ENCODE measurements at regions not wholly inside any gene's neighbourhood (a gene's known extent, or its start where the extent isn't known, plus 50 kb on each side); places are given as distances from the start of the nearest gene placed in this dataset.

DNA sequence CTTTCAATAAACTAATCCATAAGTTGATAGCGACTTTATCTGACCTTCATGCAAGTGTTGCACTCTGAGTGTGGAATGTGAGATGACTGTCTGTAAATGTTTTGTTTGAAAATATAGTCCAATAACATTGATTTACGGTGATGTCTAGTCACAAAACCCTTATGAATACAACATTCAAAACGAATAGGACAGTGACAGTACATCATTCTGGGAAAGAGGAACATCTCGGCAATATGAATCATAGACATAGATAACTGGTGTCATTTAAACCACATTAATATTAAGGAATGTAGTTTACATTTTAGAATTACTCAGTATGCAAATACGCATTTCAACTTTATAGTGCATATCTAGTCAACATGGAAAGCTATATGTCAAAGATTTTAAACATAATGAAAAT, 1311.6 kb upstream of the ADGRL4 start:
- Histone ChIP-seq H3K9me3 (ENCODE audit: low read length) (no peaks in the 10 kb centered on the region), H3K4me2 (ENCODE audit: low read length) (no peak overlapping the region), H3K4me1 (ENCODE audit: insufficient read depth, low read length, poor library complexity, severe bottlenecking) (no peaks in the 10 kb centered on the region), H3K79me2 (ENCODE audit: insufficient read depth, low read depth, low read length) (no peaks in the 10 kb centered on the region), H3K4me3 (ENCODE audit: low read depth, low read length, poor library complexity, severe bottlenecking) (no peak overlapping the region), H2AFZ (ENCODE audit: low read length) (no peak overlapping the region), H4K20me1 (ENCODE audit: insufficient read depth, low read length) (no peaks in the 10 kb centered on the region), H3K36me3 (ENCODE audit: insufficient read depth, low read length) (no peaks in the 10 kb centered on the region), H3K27ac (ENCODE audit: low read depth, low read length, poor library complexity, severe bottlenecking) (no peak overlapping the region), H3K9me2 (ENCODE audit: insufficient read depth, low read length) (no peaks in the 10 kb centered on the region)
- no peak for TF ChIP-seq EZH2phosphoT487 (IDR thresholded peaks at IDR 0.05; ENCODE audit: borderline replicate concordance, low read depth, low read length)
- TF ChIP-seq, protein P1, sequence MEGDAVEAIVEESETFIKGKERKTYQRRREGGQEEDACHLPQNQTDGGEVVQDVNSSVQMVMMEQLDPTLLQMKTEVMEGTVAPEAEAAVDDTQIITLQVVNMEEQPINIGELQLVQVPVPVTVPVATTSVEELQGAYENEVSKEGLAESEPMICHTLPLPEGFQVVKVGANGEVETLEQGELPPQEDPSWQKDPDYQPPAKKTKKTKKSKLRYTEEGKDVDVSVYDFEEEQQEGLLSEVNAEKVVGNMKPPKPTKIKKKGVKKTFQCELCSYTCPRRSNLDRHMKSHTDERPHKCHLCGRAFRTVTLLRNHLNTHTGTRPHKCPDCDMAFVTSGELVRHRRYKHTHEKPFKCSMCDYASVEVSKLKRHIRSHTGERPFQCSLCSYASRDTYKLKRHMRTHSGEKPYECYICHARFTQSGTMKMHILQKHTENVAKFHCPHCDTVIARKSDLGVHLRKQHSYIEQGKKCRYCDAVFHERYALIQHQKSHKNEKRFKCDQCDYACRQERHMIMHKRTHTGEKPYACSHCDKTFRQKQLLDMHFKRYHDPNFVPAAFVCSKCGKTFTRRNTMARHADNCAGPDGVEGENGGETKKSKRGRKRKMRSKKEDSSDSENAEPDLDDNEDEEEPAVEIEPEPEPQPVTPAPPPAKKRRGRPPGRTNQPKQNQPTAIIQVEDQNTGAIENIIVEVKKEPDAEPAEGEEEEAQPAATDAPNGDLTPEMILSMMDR (conservative IDR thresholded peaks at IDR 0.05; ENCODE audit: low read length), result no peak
- intact Hi-C loops (cut with micrococcal nuclease; ENCODE audit: unreplicated experiment), result no loop called here
- ChIA-PET CTCF (ENCODE audit: unreplicated experiment) (no interaction called here), POLR2A (interaction anchor here (0.5 kb wide), 1 partner anchor 1439 kb away, joined by 3 read pairs; no protein-coding TSS in a partner anchor)
- DNase-seq (ENCODE audit: low spot score), result no peak
- BruUV-seq (replicated peaks), result no TSS peak

- DNase-seq (ENCODE audit: low spot score), result no peak
- no peaks in the 10 kb centered on the region for H3K4me1 ChIP-seq (ENCODE audit: insufficient read depth, low read length, poor library complexity, severe bottlenecking)
- H3K4me2 ChIP-seq (ENCODE audit: low read length), result no peak overlapping the region
- H3K27ac ChIP-seq (ENCODE audit: low read depth, low read length, poor library complexity, severe bottlenecking), result no peak overlapping the region
- ChIA-PET CTCF (ENCODE audit: unreplicated experiment) (no interaction called here), POLR2A (no interaction called here)
- no peaks in the 10 kb centered on the region for H3K36me3 ChIP-seq (ENCODE audit: insufficient read depth, low read length)
- H4K20me1 ChIP-seq (ENCODE audit: insufficient read depth, low read length), result no peaks in the 10 kb centered on the region
- intact Hi-C loops (cut with micrococcal nuclease; ENCODE audit: unreplicated experiment), result no loop called here
- no peaks in the 10 kb centered on the region for H3K79me2 ChIP-seq (ENCODE audit: insufficient read depth, low read depth, low read length)
- H2AFZ ChIP-seq (ENCODE audit: low read length), result no peak overlapping the region
- no TSS peak for BruUV-seq (replicated peaks)
- TF ChIP-seq, protein P1 (conservative IDR thresholded peaks at IDR 0.05; ENCODE audit: low read length), result no peak
- no peak for TF ChIP-seq EZH2phosphoT487 (IDR thresholded peaks at IDR 0.05; ENCODE audit: borderline replicate concordance, low read depth, low read length)
- H3K4me3 ChIP-seq (ENCODE audit: low read depth, low read length, poor library complexity, severe bottlenecking), result no peak overlapping the region
- no peaks in the 10 kb centered on the region for H3K9me2 ChIP-seq (ENCODE audit: insufficient read depth, low read length)
- H3K9me3 ChIP-seq (ENCODE audit: low read length), result no peaks in the 10 kb centered on the region
These were observed 1304.2 kb upstream of the ADGRL4 start for GRCh38 chr1:80310703-80311245.

DNA sequence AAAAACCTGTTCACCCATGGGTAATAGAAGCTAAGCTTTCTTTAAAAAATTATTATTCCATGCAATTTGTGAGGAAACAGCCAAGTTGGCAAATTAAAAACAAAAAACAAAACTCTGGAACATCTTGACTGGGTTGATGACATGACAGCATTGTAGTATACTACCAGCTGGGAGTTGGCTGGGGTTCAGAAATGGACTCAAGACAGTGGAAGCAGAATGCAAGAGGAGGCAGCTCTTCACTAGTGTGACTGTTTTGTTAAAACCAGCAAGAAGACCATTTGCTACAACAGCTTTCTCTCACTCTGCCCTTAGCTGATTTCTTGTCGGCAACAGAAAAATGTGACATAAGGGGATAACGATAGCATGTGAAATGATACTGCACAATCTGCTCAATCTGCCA, 1298.9 kb upstream of the ADGRL4 start:
- TF ChIP-seq EZH2phosphoT487 (IDR thresholded peaks at IDR 0.05; ENCODE audit: borderline replicate concordance, low read depth, low read length), result no peak
- TF ChIP-seq, protein P1 (conservative IDR thresholded peaks at IDR 0.05; ENCODE audit: low read length), result no peak
- no peak for DNase-seq (ENCODE audit: low spot score)
- no peak overlapping the region for H3K4me2 ChIP-seq (ENCODE audit: low read length)
- H3K27ac ChIP-seq (ENCODE audit: low read depth, low read length, poor library complexity, severe bottlenecking), result no peak overlapping the region
- no peaks in the 10 kb centered on the region for H3K36me3 ChIP-seq (ENCODE audit: insufficient read depth, low read length)
- no peak overlapping the region for H3K4me3 ChIP-seq (ENCODE audit: low read depth, low read length, poor library complexity, severe bottlenecking)
- no TSS peak for BruUV-seq (replicated peaks)
- H3K9me3 ChIP-seq (ENCODE audit: low read length), result no peaks in the 10 kb centered on the region
- ChIA-PET POLR2A (no interaction called here), CTCF (ENCODE audit: unreplicated experiment) (no interaction called here)
- no peaks in the 10 kb centered on the region for H3K4me1 ChIP-seq (ENCODE audit: insufficient read depth, low read length, poor library complexity, severe bottlenecking)
- intact Hi-C loops (cut with micrococcal nuclease; ENCODE audit: unreplicated experiment), result no loop called here
- no peaks in the 10 kb centered on the region for H4K20me1 ChIP-seq (ENCODE audit: insufficient read depth, low read length)
- H3K9me2 ChIP-seq (ENCODE audit: insufficient read depth, low read length), result no peaks in the 10 kb centered on the region
- no peaks in the 10 kb centered on the region for H3K79me2 ChIP-seq (ENCODE audit: insufficient read depth, low read depth, low read length)
- H2AFZ ChIP-seq (ENCODE audit: low read length), result no peak overlapping the region
